Heart right ventricle (tissue), 16 donors: ENCODE measurements at regions not wholly inside any gene's neighbourhood (a gene's known extent, or its start where the extent isn't known, plus 50 kb on each side); places are given as distances from the start of the nearest gene placed in this dataset.

Experiments used
- ATAC-seq, 8 donors: fragments of 200-7000 bp; cut with Tn5 transposase; one replicate each; pipeline ENCODE4 v1.9.1; 2020; ENCODE audit warnings: mild to moderate bottlenecking in 8 of 8, moderate library complexity in 8 of 8, moderate number of reproducible peaks in 1 of 8
- DNase-seq, 2 donors: peaks; one replicate each; pipeline ENCODE4 v3.0.0-alpha.2; 2020
- H3K27ac ChIP-seq, 10 donors: fragments of 200-600 bp; sonication (generic) in 2 of 10; one replicate each; pipeline versions ENCODE4 v1.5.0 to v1.8.0; 2020 to 2022; ENCODE audit warnings: mild to moderate bottlenecking in 3 of 10
- H3K27me3 ChIP-seq, 7 donors: fragments of 200-600 bp; one replicate each; pipeline ENCODE4 v1.8.0; 2021 to 2022; ENCODE audit warnings: mild to moderate bottlenecking in 2 of 7
- H3K36me3 ChIP-seq, 9 donors: fragments of 200-600 bp; sonication (generic) in 1 of 9; one replicate each; pipeline versions ENCODE4 v1.5.0 to v1.8.0; 2020 to 2022; ENCODE audit warnings: mild to moderate bottlenecking in 2 of 9
- H3K4me1 ChIP-seq, 9 donors: fragments of 200-600 bp; sonication (generic) in 1 of 9; one replicate each; pipeline versions ENCODE4 v1.5.0 to v1.8.0; 2020 to 2022; ENCODE audit warnings: mild to moderate bottlenecking in 4 of 9
- H3K4me3 ChIP-seq, 10 donors: fragments of 200-600 bp; sonication (generic) in 2 of 10; one replicate each; pipeline versions ENCODE4 v1.5.0 to v1.8.0; 2020 to 2022; ENCODE audit warnings: mild to moderate bottlenecking in 7 of 10, moderate library complexity in 2 of 10
- H3K9me3 ChIP-seq, 11 donors: fragments of 200-600 bp in 10 of 11; sonication (generic) in 2 of 11; one replicate each; pipeline versions ENCODE4 v1.5.0 to v1.8.0; 2013 to 2022; ENCODE audit warnings: mild to moderate bottlenecking in 2 of 11, control low read depth in 1 of 11, moderate library complexity in 1 of 11
- CTCF ChIP-seq, 9 donors: fragments of 200-600 bp; sonication (generic) in 2 of 9; IDR thresholded peaks; one replicate each; pipeline versions ENCODE4 v1.5.0 to v1.8.0; 2021 to 2022; ENCODE audit warnings: antibody characterized with exemption in 9 of 9, mild to moderate bottlenecking in 5 of 9, moderate library complexity in 1 of 9
- WGBS, 2 donors: extraction: QIAGEN DNeasy Blood & Tissue Kit; methylation state at CpG; one replicate each; pipeline ENCODE4 v1.1.7; 2013; ENCODE audit warnings: inconsistent platforms in 1 of 2; 5-methylcytosine and 5-hydroxymethylcytosine counted together
- intact Hi-C, 10 donors: fragments of 100-400 bp; cut with DNase I; formaldehyde crosslinking; loops; one replicate each; pipeline versions ENCODE4 v1.11.1 to v1.14.2; 2022
- donor health status: Arrhythmogenic right ventricular cardiomyopathy.
- donor health status: ischemic (EF 13 %, LVEDD 7.1; RV severe dilation, severe dysfunction).
- donor health status: healthy with polysubstance abuse.
- donor health status: DM: no; HTN: yes; CAD: no.
- donor health status: DM: no; HTN: no; CAD: no.
- donor health status: ischemic (EF 25% LVEDD 6.9; RV normal size, moderate dysfunction).
- donor health status: ischemic (EF 25% LVEDD 5.7; RV mildly dilated, moderate dysfunction).
- donor health status: healthy.
- donor health status: DM: yes; HTN: yes; CAD: no.
- donor health status: Ischemic cardiomyopathy.
- donor health status: ischemic (EF 35%, LVEDD 5.7; RV mildly dilated, moderate dysfunction).
- donor health status: nonischemic (EF 11% LVEDD 7.7; RV severe dilation, severe dysfunction).
- donor health status: DM: yes; HTN: yes; CAD: no.
- donor health status: PGD.
- donor health status: ischemic (EF 29% LVEDD 5.4; RV normal size, mild dysfunction).
- donor health status: nonischemic (EF 23%, LVEDD 6.1; RV moderate dilation, normal function).

- Histone ChIP-seq H3K36me3 (no peaks in the 10 kb centered on the region), H3K4me3 (no peak overlapping the region), H3K27ac (peak overlapping the region in 6 of 10 donors; percentile 9 to 47 (median 26)), H3K27me3 (no peaks in the 10 kb centered on the region), H3K9me3 (no peaks in the 10 kb centered on the region), H3K4me1 (peaks cover 7 to 40% (median 27%) of the 10 kb centered on the region in 9 donors)
- ATAC-seq (no peak), DNase-seq (no peak)
- no peak for TF ChIP-seq CTCF (IDR thresholded peaks at IDR 0.05)
- WGBS, 2 donors: 83 to 84% methylated on average over 4 of the region's 4 CpGs
- intact Hi-C loops: no loop called here
These were observed 232.2 kb upstream of the PLEKHG7 start for GRCh38 chr12:92470608-92471021.

- no peaks in the 10 kb centered on the region for H3K36me3 ChIP-seq
- H3K4me3 ChIP-seq: no peak overlapping the region
- ATAC-seq (peak; percentile 93 to 99 (median 96)), DNase-seq (peak; percentile 68 to 85)
- TF ChIP-seq CTCF (IDR thresholded peaks at IDR 0.05): no peak
- H3K4me1 ChIP-seq: peaks cover 7 to 41% (median 27%) of the 10 kb centered on the region in 9 donors
- 31 to 36% methylated on average over 6 of the region's 6 CpGs for WGBS, 2 donors
- H3K27ac ChIP-seq: peak overlapping the region in 6 of 10 donors; percentile 17 to 55 (median 37)
- H3K27me3 ChIP-seq: no peaks in the 10 kb centered on the region
- no peaks in the 10 kb centered on the region for H3K9me3 ChIP-seq
- intact Hi-C loops: loop anchor here in 1 of 10 donors (5.0 kb wide), 1 partner anchor 72 kb away; no protein-coding TSS in a partner anchor
These were observed 233.0 kb upstream of the PLEKHG7 start for GRCh38 chr12:92469837-92470236.

- DNase-seq: no peak
- intact Hi-C loops: loop anchor here in 1 of 10 donors (5.0 kb wide), 1 partner anchor 74 kb away; no protein-coding TSS in a partner anchor
- peaks cover 7 to 41% (median 27%) of the 10 kb centered on the region in 9 donors for H3K4me1 ChIP-seq
- peak overlapping the region in 1 of 10 donors; percentile 10 for H3K27ac ChIP-seq
- H3K27me3 ChIP-seq: no peaks in the 10 kb centered on the region
- H3K36me3 ChIP-seq: no peaks in the 10 kb centered on the region
- no peak for ATAC-seq
- no peak overlapping the region for H3K4me3 ChIP-seq
- WGBS, 2 donors: 81 to 88% methylated on average over 8 of the region's 8 CpGs
- TF ChIP-seq CTCF (IDR thresholded peaks at IDR 0.05): no peak
- H3K9me3 ChIP-seq: no peaks in the 10 kb centered on the region
These were observed 234.3 kb upstream of the PLEKHG7 start for GRCh38 chr12:92468358-92469020.

GRCh38 chr12:92467886-92468285 lies 234.9 kb upstream of the PLEKHG7 start:
- peak overlapping the region in 1 of 10 donors; percentile 10 for H3K27ac ChIP-seq

More at GRCh38 chr12:92467886-92468285, 234.9 kb upstream of the PLEKHG7 start:
- Histone ChIP-seq H3K4me1 (peaks cover 7 to 41% (median 30%) of the 10 kb centered on the region in 9 donors), H3K36me3 (no peaks in the 10 kb centered on the region), H3K4me3 (no peak overlapping the region), H3K9me3 (no peaks in the 10 kb centered on the region), H3K27me3 (no peaks in the 10 kb centered on the region)
- no peak for DNase-seq
- intact Hi-C loops: loop anchor here in 1 of 10 donors (5.0 kb wide), 1 partner anchor 74 kb away; no protein-coding TSS in a partner anchor
- 26 to 34% methylated on average over 1 of the region's 1 CpG for WGBS, 2 donors
- no peak for TF ChIP-seq CTCF (IDR thresholded peaks at IDR 0.05)
- ATAC-seq: peak in 1 of 8 donors; percentile 31
